H1 (cell line): ENCODE measurements at regions not wholly inside any gene's neighbourhood (a gene's known extent, or its start where the extent isn't known, plus 50 kb on each side); places are given as distances from the start of the nearest gene placed in this dataset.

Source experiments
- CTCF ChIA-PET: fragments of 300-600 bp; sonication (Branson Sonifier 250); formaldehyde crosslinking; loops from one replicate; lab custom pipeline; 2021; ENCODE audit not compliant: partially characterized antibody; lab: Charles Lee
- POLR2A ChIA-PET: fragments of 300-600 bp; sonication (Branson Sonifier 250); formaldehyde crosslinking; loops from one replicate; lab custom pipeline; 2021; ENCODE audit warnings: inconsistent platforms; ENCODE audit not compliant: partially characterized antibody; lab: Charles Lee
- DNase-seq, 2 experiments: peaks; one replicate each; pipeline versions ENCODE4 v3.0.0 to v3.0.0-alpha.2; 2010 to 2022; ENCODE audit warnings: low spot score in 2 of 2, low read depth in 1 of 2, mixed read lengths in 1 of 2
- FAIRE-seq: peaks from 2 replicates; lab custom pipeline; 2011; peaks lifted over from hg19 to GRCh38; lab: Jason Lieb, UNC
- H2AFZ ChIP-seq: 2 replicates; pipeline ENCODE4 v1.8.1; 2012; ENCODE audit warnings: low read length, inconsistent platforms
- H2AK5ac ChIP-seq: 2 replicates; pipeline ENCODE4 v1.6.1; 2013; ENCODE audit warnings: low read depth, low read length
- H2BK120ac ChIP-seq: replicated peaks from 2 replicates; pipeline ENCODE3; 2013; ENCODE audit warnings: low read depth, low read length, inconsistent platforms
- H2BK12ac ChIP-seq: 2 replicates; pipeline ENCODE4 v1.6.1; 2013; ENCODE audit warnings: low read depth, low read length
- H2BK15ac ChIP-seq: 2 replicates; pipeline ENCODE4 v1.6.1; 2013; ENCODE audit warnings: low read length
- H2BK20ac ChIP-seq: 2 replicates; pipeline ENCODE4 v1.6.1; 2013; ENCODE audit warnings: low read length
- H2BK5ac ChIP-seq: 2 replicates; pipeline ENCODE4 v1.6.1; 2013; ENCODE audit warnings: low read depth, low read length
- H3K14ac ChIP-seq: 2 replicates; pipeline ENCODE4 v1.6.1; 2013; ENCODE audit warnings: inconsistent platforms; ENCODE audit not compliant: insufficient read length
- H3K18ac ChIP-seq: 2 replicates; pipeline ENCODE4 v1.6.1; 2013; ENCODE audit warnings: low read length; ENCODE audit errors: extremely low read depth
- H3K23ac ChIP-seq: 2 replicates; pipeline ENCODE4 v1.6.1; 2013; ENCODE audit warnings: inconsistent platforms; ENCODE audit not compliant: insufficient read length
- H3K23me2 ChIP-seq: 2 replicates; pipeline ENCODE4 v1.6.1; 2013; ENCODE audit warnings: low read depth, low read length
- H3K27ac ChIP-seq: 2 replicates; pipeline ENCODE4 v1.6.1; 2011; ENCODE audit warnings: low read depth, low read length, inconsistent platforms
- H3K27me3 ChIP-seq, 4 experiments: replicated peaks in 1 of 4; 1 replicate in 1 of 4; 2 replicates in 3 of 4; pipeline versions ENCODE4 v1.6.1 to v1.8.1; 2011 to 2013; ENCODE audit warnings: low read length in 3 of 4, mild to moderate bottlenecking in 3 of 4, inconsistent platforms in 2 of 4, mixed read lengths in 2 of 4, moderate library complexity in 1 of 4; ENCODE audit not compliant: control insufficient read depth in 3 of 4, insufficient read depth in 3 of 4; ENCODE audit errors: extremely low read depth in 1 of 4
- H3K36me3 ChIP-seq, 4 experiments: 2 replicates each; pipeline versions ENCODE4 v1.6.1 to v1.8.1; 2011 to 2013; ENCODE audit warnings: mild to moderate bottlenecking in 4 of 4, low read length in 3 of 4, moderate library complexity in 2 of 4, control low read depth in 1 of 4, inconsistent platforms in 1 of 4; ENCODE audit not compliant: insufficient read depth in 4 of 4, control insufficient read depth in 2 of 4
- H3K4ac ChIP-seq: replicated peaks from 2 replicates; pipeline ENCODE3; 2013; ENCODE audit warnings: low read length, low read depth, mixed read lengths, inconsistent platforms; ENCODE audit not compliant: insufficient read length
- H3K4me1 ChIP-seq, 4 experiments: replicated peaks in 1 of 4; 1 replicate in 1 of 4; 2 replicates in 3 of 4; pipeline versions ENCODE4 v1.6.1 to v1.8.1; 2011 to 2013; ENCODE audit warnings: low read length in 3 of 4, inconsistent platforms in 2 of 4, mixed read lengths in 1 of 4; ENCODE audit not compliant: insufficient read depth in 4 of 4, control insufficient read depth in 3 of 4
- H3K4me2 ChIP-seq, 2 experiments: 2 replicates each; pipeline versions ENCODE4 v1.6.1 to v1.8.1; 2011 to 2013; ENCODE audit warnings: low read depth in 2 of 2, low read length in 2 of 2, control low read depth in 1 of 2, inconsistent platforms in 1 of 2, mild to moderate bottlenecking in 1 of 2; ENCODE audit not compliant: insufficient read depth in 1 of 2
- H3K4me3 ChIP-seq, 4 experiments: fragments of 200-600, 300-600 bp in 1 of 4; sonication (generic), shearing (Covaris generic), sonication (Bioruptor Twin) in 1 of 4; 2 replicates each; pipeline versions ENCODE4 v1.5.1 to v1.8.1; 2011 to 2016; ENCODE audit warnings: low read length in 4 of 4, low read depth in 3 of 4, control low read depth in 2 of 4, inconsistent platforms in 2 of 4, mild to moderate bottlenecking in 2 of 4, mixed read lengths in 1 of 4, moderate library complexity in 1 of 4; ENCODE audit not compliant: insufficient read depth in 2 of 4; ENCODE audit errors: extremely low read depth in 1 of 4
- H3K56ac ChIP-seq: replicated peaks from 2 replicates; pipeline ENCODE3; 2013; ENCODE audit warnings: low read depth, mild to moderate bottlenecking, mixed read lengths, low read length, inconsistent platforms; ENCODE audit not compliant: insufficient read length
- H3K79me1 ChIP-seq: 2 replicates; pipeline ENCODE4 v1.6.1; 2013; ENCODE audit warnings: low read depth, low read length, control low read depth
- H3K79me2 ChIP-seq, 2 experiments: 2 replicates each; pipeline versions ENCODE4 v1.6.1 to v1.8.1; 2012 to 2013; ENCODE audit warnings: low read length in 2 of 2, mild to moderate bottlenecking in 2 of 2, inconsistent platforms in 1 of 2; ENCODE audit not compliant: insufficient read depth in 2 of 2, control insufficient read depth in 1 of 2
- H3K9ac ChIP-seq, 4 experiments: replicated peaks in 1 of 4; 1 replicate in 1 of 4; 2 replicates in 3 of 4; pipeline versions ENCODE4 v1.6.1 to v1.8.1; 2011 to 2013; ENCODE audit warnings: low read depth in 3 of 4, low read length in 3 of 4, control low read depth in 2 of 4, mild to moderate bottlenecking in 2 of 4, moderate library complexity in 2 of 4, inconsistent platforms in 1 of 4; ENCODE audit errors: extremely low read depth in 1 of 4
- H3K9me3 ChIP-seq, 2 experiments: 2 replicates each; pipeline versions ENCODE4 v1.6.1 to v1.8.1; 2012 to 2013; ENCODE audit warnings: mild to moderate bottlenecking in 2 of 2, moderate library complexity in 2 of 2, control low read depth in 1 of 2, inconsistent platforms in 1 of 2, low read depth in 1 of 2, low read length in 1 of 2, mixed read lengths in 1 of 2; ENCODE audit not compliant: insufficient read depth in 2 of 2
- H4K20me1 ChIP-seq, 2 experiments: replicated peaks in 1 of 2; 2 replicates each; pipeline versions ENCODE3 to v1.8.1; 2011 to 2013; ENCODE audit warnings: inconsistent platforms in 2 of 2, low read length in 2 of 2, mild to moderate bottlenecking in 1 of 2; ENCODE audit not compliant: insufficient read depth in 2 of 2, control insufficient read depth in 1 of 2
- H4K5ac ChIP-seq: 2 replicates; pipeline ENCODE4 v1.6.1; 2013; ENCODE audit warnings: low read length, low read depth, mixed read lengths, inconsistent platforms; ENCODE audit not compliant: insufficient read length
- H4K8ac ChIP-seq: 2 replicates; pipeline ENCODE4 v1.8.0; 2013; ENCODE audit warnings: mild to moderate bottlenecking, moderate library complexity, low read length, inconsistent platforms; ENCODE audit not compliant: insufficient read depth; ENCODE audit errors: extremely low read depth
- H4K91ac ChIP-seq: replicated peaks from 2 replicates; pipeline ENCODE3; 2013; ENCODE audit warnings: low read length, mixed read lengths, inconsistent platforms; ENCODE audit not compliant: insufficient read length
- RAD21 ChIP-seq, 2 experiments: IDR thresholded peaks in 1 of 2; conservative IDR thresholded peaks in 1 of 2; 2 replicates each; pipeline ENCODE4 v1.6.1; 2011; ENCODE audit warnings: low read depth in 2 of 2, low read length in 2 of 2, improper control_type of control experiment in 1 of 2, inconsistent platforms in 1 of 2, mild to moderate bottlenecking in 1 of 2, moderate library complexity in 1 of 2
- RXRA ChIP-seq: IDR thresholded peaks from 2 replicates; pipeline ENCODE4 v1.6.1; 2011; ENCODE audit warnings: low read depth, mild to moderate bottlenecking, low read length, moderate library complexity; ENCODE audit not compliant: insufficient read depth
- WGBS, 2 experiments: shearing (Covaris generic) in 1 of 2; methylation state at CpG; one replicate each; pipeline versions ENCODE4 v1.1.6 to v1.1.7; 2013 to 2015; ENCODE audit warnings: low lambda C conversion rate in 2 of 2, mixed read lengths in 2 of 2, inconsistent platforms in 1 of 2, low coverage in 1 of 2, missing lambda C conversion rate in 1 of 2; ENCODE audit not compliant: insufficient replicate concordance in 2 of 2, insufficient coverage in 1 of 2, insufficient read length in 1 of 2; ENCODE audit errors: extremely low coverage in 1 of 2, missing lambda C conversion rate in 1 of 2; 5-methylcytosine and 5-hydroxymethylcytosine counted together

- no peak overlapping the region for H2AK5ac ChIP-seq
- no peak overlapping the region for H2BK20ac ChIP-seq
- TF ChIP-seq RAD21 (IDR thresholded peaks at IDR 0.05 in 1 of 2, conservative IDR thresholded peaks at IDR 0.05 in 1 of 2; ENCODE audit: low read depth in 2 of 2, low read length in 2 of 2) (no peak), RXRA (no peak)
- H3K18ac ChIP-seq: no peak overlapping the region
- H3K23ac ChIP-seq: no peak overlapping the region
- H4K5ac ChIP-seq: no peak overlapping the region
- H3K27me3 ChIP-seq: no peaks in the 10 kb centered on the region
- H3K36me3 ChIP-seq: no peaks in the 10 kb centered on the region
- POLR2A ChIA-PET: no interaction called here
- H3K14ac ChIP-seq: no peak overlapping the region
- H2BK15ac ChIP-seq: no peak overlapping the region
- no peak overlapping the region for H3K4me2 ChIP-seq
- no peak overlapping the region for H3K4me3 ChIP-seq
- H2AFZ ChIP-seq: no peak overlapping the region
- FAIRE-seq (no peak), DNase-seq (no peak)
- CTCF ChIA-PET: interaction anchor here (1.2 kb wide), 1 partner anchor 109 kb away, joined by 3 read pairs; no protein-coding TSS in a partner anchor
- peaks cover 3% of the 10 kb centered on the region; the same call in 1 of the 2 replicates for H3K23me2 ChIP-seq
- H3K79me1 ChIP-seq: no peaks in the 10 kb centered on the region
- no peak overlapping the region for H3K9ac ChIP-seq
- H3K56ac ChIP-seq: no peak overlapping the region
- H4K20me1 ChIP-seq: no peaks in the 10 kb centered on the region
- 86% methylated on average over 2 of the region's 2 CpGs; no CpG with 5 or more reads in 1 of the 2 experiments for WGBS, 2 experiments
- no peak overlapping the region for H4K91ac ChIP-seq
- H3K27ac ChIP-seq: no peak overlapping the region
- no peak overlapping the region for H2BK5ac ChIP-seq
- H3K4ac ChIP-seq: no peak overlapping the region
- H2BK120ac ChIP-seq: no peak overlapping the region
- no peaks in the 10 kb centered on the region for H3K9me3 ChIP-seq
- peaks cover 0 to 2% (median 0%) of the 10 kb centered on the region in 4 experiments; a peak in 3 of 7 replicates for H3K4me1 ChIP-seq
- H3K79me2 ChIP-seq: no peaks in the 10 kb centered on the region
- no peak overlapping the region for H4K8ac ChIP-seq
- no peak overlapping the region for H2BK12ac ChIP-seq
Observed at GRCh38 chr12:65666876-65667275, 157.4 kb upstream of the HMGA2 start.
